SKM-1 treated with dmso at 0.1 percent for 144 hours (cell line): ENCODE measurements at regions not wholly inside any gene's neighbourhood (a gene's known extent, or its start where the extent isn't known, plus 50 kb on each side); places are given as distances from the start of the nearest gene placed in this dataset.
"Not testable (repeated sequence)": the region's sequence is repeated elsewhere in the genome, so short reads cannot be mapped to it uniquely, and the experiment has no call there.

Source experiments
- DNase-seq: peaks from one replicate; lab custom pipeline; 2025; ENCODE audit not compliant: unreplicated experiment; lab: John Stamatoyannopoulos, UW

GRCh38 chr17:20935740-20936139 is 107.1 kb downstream of the USP22 start:
- no peak for DNase-seq

GRCh38 chr17:20938244-20938643 is 104.6 kb downstream of the USP22 start:
- DNase-seq, result no peak

- DNase-seq, result no peak
Measured at GRCh38 chr17:20938988-20939615, 103.7 kb downstream of the USP22 start.

GRCh38 chr17:20941872-20942271 is 100.9 kb downstream of the USP22 start:
- no peak for DNase-seq

GRCh38 chr17:20944014-20944865 is 98.6 kb downstream of the USP22 start:
- no peak for DNase-seq

GRCh38 chr17:20947708-20948107 is 95.1 kb downstream of the USP22 start:
- DNase-seq, result not testable (repeated sequence)

- DNase-seq, result no peak
Measured at GRCh38 chr17:20948984-20949777, 93.6 kb downstream of the USP22 start.
